GM19438 (cell line): ENCODE measurements at regions not wholly inside any gene's neighbourhood (a gene's known extent, or its start where the extent isn't known, plus 50 kb on each side); places are given as distances from the start of the nearest gene placed in this dataset.

Source experiments
- ATAC-seq: cut with Tn5 transposase; IDR thresholded peaks from one replicate; pipeline ENCODE4 v1.9.1; 2021; ENCODE audit warnings: low read depth; ENCODE audit not compliant: unreplicated experiment

DNA sequence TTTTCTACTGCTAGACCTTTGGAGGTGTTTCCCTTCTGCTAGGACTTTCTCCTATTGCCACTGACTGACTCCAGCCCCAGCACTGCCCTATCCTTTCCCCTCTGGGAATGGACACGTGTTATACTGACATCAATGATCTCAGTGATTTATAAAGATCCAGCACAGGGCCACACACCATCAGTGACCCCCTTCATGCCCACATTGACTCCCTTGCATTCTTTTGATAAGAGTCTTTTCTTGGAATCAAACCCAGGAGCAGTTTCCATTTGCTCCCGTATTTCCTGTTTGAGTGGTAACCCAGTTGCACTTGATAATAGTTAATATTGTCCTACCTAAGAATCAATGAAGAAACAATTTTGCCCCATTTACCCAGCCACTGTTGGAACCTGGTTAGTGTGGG lies 501.0 kb upstream of the USP24 start:
- no peak for ATAC-seq

DNA sequence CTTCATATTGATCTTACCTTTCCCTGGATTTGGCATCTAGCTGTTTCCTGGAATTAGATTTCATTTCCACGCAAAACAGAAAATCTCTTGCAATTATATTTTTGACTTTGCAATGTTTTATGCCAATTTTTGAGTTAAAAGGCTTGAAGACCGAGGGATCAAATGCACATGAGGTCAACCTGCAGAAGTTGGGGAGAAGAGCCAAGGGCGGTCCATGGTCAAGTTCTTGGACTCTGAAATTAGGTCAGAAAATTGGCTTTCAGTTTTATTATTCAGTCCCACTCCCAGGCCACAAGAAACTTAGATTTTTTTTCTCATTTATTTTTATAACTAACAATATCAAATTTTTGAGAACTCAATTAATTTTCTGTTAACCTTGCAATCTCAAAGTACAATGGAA lies 499.1 kb upstream of the USP24 start:
- no peak for ATAC-seq

DNA sequence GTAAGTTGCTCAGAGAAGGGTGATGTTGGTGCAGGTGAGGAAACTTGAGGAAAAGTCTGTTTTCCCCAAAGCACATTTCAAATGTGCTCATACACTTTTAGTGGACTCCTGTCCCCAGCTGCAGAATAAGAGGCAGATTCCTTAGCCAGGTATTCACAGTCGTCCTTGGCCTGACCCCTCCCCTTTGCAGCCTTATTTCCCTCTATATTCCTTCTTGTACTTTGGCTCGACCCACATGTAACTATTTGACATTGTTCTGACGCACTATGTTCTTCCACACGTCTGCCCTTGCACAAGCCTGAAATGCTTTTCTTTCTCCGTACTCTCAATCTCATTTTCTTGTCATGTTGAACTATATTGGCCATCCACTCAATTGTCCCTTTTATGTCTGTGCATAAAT lies 498.4 kb upstream of the USP24 start:
- ATAC-seq = no peak

DNA sequence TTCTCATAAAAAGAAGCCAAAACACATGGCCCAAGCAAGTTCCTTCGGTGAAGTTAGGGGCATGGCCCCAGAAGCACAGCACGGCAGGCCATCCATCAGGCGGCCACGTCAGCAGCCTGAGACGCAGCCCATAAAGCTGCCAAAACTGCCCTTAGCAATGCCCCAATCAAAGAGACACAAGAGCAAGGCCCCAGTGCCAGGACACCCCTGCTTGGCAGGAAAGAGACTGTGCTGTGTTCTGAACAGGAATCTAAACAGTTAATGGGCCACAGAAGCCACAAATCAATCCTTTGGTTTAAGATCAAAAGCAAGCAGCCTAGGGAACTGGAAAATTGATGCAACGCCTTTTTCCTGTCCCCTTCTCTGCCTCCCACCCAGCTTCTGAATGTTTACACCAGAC lies 497.0 kb upstream of the USP24 start:
- no peak for ATAC-seq

DNA sequence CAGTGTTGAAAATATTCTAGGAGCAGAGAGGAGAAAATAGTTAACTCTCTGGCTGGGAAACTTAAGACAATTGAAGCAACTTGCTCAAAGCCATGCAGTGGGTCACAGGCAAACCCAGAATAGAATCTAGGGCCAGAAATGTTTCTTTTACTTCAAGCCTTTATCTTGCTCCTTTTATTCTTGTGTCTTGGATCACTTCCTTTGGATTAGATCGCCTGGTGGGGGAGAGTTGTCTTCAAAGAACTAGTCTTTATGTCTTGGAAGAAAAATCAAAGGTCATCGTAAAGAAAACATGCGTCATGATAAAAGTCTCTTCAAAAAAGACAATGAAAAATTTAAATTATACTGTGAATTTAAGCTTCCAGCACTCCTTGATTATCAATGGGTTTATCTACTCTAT lies 493.6 kb upstream of the USP24 start:
- ATAC-seq = no peak

DNA sequence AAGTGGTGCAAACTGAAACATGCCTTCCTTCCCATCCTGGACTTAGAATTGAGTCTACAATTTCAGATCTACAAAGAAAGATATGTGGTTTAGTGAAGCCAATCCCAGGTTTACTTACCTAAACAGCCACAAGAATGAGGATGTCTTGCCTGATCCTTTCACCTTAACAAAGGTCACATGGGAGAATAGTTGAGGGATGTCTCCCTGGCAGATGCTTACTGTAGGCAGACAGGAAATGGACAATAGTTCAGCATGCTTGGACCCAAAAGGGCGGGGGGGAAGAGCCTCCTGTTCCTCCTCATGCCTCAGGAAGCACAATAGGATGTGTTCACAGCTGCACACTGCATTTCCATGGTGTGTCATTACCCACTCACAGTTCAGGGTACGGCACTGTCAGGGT lies 492.7 kb upstream of the USP24 start:
- no peak for ATAC-seq

DNA sequence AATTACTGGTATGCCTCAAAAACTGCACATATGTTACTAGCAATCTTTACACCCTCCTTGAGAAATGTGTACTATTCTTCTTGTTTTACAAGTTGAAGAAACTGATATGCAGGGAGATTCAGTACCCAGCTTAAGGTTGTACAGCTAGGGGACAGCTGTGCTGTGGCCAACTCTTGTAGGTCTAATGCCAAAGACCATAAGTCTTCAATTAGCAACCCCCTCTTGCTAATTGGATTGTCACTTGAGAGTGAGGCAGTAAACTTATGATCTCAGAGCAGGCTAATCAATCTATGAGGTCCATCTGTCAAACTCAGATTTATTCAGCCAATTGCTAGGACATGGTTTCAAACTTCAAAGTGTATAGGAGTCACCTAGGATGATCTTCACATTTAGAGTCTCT lies 492.0 kb upstream of the USP24 start:
- ATAC-seq = no peak

DNA sequence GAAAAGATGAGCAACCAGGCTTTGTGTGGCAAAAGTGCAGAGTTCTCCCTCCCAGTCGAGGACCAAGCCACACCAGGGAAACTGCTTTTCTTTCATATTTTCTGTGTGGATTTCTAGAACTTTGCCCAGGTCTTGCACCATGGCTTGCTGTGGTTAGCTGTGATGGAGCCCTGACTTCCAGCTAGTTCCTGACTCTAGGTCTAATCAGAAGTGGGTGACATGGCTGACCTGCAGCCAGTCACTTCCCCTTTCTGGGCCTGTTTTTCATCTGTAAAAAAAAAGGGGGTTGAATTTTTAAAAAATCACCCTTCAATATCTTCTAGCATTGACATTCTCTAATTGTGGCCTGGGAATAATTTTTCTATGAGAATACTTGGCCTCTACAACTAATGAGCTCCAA lies 491.2 kb upstream of the USP24 start:
- no peak for ATAC-seq

DNA sequence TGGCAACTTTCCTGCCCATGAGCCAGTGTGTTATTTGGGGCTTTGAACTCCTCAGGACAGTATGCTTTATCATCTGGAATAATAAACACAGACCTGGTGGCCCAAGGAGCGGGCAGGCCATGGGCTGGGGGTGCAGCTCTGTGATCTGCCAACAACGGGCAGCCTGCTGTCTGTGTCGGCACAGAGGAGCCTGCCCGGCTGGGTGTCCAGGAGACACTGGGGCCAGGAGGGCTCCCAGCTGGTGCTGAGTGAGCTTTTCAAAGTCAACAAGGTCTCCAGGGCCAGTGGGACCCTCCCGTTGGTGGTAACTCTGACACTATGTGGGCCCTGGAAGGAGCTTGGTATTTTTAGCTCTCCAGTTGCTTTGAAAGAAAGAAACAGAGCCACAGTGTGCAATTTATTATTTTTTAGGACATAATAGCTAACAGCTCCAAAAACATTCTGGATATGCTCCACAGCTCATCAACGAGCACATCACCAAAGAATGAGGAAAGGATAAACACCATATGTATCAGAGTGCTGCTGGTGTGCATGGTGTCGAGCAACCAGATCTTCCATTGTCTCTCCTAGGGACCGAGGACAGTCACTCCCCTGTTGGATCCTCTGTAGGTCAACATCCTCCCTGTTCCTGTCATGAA lies 488.7 kb upstream of the USP24 start:
- ATAC-seq = no peak

DNA sequence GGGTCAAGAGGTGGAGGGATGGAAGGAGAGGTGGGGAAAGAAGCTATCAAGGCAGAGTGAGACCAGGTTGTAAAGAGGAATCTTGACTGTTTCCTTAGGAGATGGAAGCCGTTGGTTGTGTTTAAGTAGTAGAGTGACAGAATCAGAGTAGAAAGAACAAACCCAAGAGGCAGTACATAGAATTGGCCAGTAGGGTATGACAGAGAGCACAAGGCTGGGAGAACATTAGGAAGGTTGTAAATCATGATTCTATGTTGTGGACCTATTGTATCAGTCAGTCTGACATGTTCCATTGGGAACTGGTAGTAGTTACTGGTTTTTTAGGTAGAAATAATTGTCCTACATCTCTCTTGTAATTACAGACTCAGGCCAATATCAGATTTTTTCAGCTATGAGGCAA lies 486.9 kb upstream of the USP24 start:
- no peak for ATAC-seq

DNA sequence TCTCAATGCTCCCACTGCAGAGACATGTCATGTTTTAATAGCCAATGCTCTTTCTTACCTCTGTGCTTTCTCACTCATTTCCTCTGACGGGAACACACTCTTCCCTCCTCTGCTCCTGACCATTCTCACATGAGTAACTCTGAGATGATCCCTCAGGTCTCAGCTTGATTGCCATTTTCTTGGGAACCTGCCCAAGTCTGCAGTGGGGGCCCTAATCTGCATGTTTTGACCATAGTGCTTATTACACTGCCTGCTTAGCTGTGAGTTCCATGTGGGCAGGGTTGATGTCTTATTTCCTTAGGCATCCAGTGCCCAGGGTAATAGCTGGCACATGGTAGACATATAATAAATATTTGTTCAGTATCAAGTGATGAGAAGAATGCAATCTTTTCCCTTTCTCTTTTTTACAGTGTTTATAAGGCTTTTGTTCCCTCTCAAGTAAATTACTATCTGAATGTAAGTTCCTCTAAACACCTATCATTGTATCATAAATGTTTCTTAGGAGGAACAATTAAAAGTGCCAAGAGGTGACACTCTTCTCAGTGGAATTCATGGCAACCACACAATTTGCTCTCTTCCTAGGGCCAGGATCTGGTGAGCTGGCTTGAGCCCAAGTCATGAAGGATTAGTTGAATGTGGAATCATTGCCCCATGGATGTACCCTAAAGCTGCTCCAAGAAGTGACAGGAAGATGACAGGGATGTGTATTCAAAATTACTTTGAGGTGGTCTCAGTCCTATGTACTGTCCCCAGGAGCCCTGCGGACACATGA lies 485.4 kb upstream of the USP24 start:
- ATAC-seq = no peak

DNA sequence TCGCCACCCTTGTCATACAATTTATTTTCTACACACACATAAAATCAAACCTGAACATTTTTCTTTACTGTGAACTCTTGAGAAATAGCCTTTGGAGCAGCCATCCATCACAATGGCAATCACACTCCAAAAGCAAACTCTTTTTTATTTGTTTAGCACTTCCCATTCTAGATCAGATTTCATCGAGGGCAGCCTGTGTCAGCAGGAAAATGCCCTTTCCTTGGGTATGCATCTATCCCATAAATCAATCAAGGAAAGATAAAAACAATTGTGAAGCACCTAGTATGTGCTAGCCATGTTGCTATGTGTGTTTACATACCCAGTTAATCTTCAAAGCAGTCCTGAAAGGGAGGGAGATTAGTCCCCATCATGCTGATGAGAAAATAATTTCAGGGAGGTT lies 484.1 kb upstream of the USP24 start:
- ATAC-seq = no peak

DNA sequence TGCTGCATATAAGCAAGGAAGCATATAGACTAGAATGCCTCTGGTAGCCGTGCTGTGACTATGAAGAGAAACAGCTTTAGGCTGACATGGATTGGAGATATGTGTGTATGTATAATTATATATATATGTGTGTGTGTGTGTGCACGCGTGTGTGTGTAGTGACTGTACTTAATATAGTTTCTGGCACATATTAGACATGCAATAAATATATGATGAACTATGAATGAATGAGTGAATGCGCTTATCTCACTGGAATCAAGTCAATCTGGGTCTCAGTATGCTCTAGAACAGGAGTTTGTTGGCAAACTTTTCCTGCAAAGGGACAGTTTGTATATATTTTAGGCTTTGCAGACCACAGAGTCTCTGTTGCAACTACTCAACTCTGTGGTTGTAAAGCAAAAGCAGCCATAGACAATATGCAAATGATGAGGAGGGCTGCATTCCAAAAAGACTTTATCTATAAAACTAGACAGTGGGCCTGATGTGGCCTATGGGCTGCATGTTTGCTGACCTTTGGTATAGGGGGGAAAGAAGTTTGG lies 482.9 kb upstream of the USP24 start:
- no peak for ATAC-seq

DNA sequence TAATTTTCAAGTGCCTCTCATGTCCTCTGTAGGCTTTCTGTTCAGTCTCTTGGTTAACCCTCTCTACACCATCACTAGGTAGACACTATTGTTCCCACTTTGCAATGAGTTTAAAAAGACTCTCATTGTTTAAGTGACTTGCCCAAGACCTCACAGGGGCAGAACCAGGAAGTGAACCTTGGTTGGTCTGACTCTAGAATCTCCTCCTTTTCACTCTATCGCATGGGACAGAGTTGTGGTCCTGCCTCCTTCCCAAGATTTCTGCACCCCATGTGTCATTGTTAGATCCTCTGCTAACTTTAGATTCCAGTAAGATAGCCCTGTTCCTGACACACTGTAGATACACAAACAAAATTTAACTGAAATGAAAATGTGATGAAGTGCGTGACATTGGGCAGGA lies 481.7 kb upstream of the USP24 start:
- ATAC-seq = no peak

DNA sequence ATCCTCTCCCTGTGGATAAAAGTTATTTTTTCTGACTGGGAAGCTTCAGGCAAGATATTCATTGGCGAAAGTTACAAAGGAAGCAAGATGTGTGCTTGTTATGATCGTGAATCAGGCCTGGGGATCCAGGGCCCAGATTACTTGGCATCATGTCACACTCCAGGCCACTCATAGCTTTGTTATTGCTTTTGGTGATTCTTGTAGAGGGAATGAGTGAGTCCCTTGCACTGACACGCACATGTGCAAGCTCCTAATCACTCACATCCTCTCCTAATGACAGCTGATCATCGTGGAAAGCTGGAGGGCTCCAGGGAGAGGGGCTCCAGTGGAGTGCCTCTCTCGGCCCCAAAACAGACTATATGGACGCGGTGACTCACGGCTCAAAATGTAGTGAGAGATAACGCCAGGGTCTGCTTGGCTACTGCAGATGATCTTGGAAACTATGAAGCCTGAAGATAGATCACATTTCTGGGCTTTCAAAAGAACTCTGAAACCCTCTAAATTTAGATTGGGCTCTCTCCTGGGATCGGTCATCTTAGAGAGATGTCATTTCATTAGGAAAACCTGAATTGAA lies 481.1 kb upstream of the USP24 start:
- ATAC-seq = no peak

DNA sequence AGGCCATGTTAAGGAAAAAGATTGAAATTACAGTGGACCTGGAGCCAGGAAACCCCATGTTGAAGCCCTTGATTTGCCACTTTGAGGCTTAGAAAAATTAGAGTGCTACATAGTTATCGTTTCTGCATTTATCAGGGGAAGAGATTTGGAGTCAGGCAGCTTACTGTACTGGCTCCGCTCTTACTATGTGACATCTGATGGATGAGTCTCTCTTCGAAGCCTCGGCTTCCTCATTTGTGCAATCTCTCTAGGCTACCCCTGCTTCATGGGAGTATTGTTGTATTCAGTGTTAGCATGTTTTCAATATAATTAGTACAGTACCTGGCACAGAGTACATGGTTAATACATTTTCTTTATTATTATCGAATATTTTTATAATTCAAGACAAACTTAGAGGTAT lies 480.4 kb upstream of the USP24 start:
- no peak for ATAC-seq

DNA sequence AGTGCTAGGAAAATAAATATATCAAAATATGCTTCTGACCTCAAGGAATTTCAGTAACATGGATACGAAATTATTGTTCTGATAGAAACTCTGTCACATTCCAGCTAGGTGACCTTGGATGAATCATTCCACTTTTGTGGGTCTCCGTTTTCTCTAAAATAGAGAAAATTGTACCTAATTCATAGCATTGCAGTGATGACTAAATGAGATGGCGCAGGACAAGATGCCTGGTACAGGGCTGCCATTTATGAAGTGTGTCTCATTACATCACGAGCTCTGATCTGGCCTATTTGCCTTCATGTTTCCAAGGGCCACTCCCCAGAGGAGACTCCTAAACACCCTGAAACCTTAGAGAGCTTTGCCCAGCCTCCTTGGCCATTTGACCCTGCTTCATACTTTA lies 480.0 kb upstream of the USP24 start:
- no peak for ATAC-seq

DNA sequence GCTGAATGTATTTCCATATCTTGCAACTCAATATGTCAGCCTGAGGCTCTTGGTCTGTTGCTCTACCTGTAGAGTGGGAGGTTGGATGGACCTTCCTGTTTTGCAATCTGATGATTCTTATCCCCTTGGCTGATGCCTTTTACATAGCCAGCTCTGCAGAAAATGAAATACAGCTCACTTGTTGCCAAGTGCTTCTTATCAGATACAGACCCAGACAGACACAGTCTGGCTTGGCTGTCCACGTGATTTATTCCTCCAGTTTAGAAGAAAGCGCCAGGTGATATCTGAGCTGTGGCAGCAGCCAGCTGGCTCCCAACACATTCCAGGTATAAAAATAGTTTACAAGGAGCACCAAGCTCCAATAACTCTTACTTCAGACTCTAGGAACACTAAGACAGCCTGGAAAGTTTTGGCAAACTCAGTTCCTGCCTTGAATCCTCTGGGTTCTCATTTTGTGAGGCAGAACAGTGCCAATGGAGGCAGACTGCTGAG lies 479.2 kb upstream of the USP24 start:
- no peak for ATAC-seq

DNA sequence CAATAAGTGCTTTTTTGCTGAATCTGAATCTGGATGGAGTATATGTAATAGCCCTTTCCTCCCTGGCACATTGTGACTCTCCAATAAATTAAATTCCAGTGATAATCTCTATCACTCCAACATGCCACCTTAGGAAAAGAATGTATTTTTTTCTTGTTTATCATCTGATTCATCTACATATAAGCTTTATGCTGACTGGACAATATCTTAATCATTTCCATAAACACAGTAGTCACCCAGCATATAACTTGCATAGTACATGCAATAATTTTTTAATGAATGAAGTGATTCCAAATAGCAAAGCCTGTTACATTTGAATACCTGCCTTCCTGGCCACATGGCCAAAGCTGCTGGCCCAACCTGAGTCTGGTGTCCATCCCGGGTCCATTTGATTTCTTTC lies 477.6 kb upstream of the USP24 start:
- no peak for ATAC-seq

DNA sequence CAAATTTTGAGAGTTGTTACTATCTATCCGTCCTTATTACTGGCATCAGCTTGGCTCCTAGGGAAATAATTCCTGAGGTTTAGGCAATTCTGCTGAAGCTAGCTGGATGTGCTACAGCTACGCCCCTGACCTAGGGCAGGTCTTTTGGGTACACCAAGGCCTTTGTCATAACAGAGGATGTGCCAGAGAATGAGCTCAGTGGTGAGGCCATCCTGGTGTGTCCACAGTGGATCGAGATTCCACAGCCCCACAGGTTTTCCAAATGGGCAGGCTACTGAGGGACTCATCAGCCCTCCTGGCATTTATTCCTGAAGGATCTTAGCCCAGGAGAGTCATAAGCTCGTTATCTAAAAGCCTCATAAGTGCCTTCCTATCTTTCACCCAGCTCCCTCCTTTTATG lies 475.2 kb upstream of the USP24 start:
- ATAC-seq = no peak

DNA sequence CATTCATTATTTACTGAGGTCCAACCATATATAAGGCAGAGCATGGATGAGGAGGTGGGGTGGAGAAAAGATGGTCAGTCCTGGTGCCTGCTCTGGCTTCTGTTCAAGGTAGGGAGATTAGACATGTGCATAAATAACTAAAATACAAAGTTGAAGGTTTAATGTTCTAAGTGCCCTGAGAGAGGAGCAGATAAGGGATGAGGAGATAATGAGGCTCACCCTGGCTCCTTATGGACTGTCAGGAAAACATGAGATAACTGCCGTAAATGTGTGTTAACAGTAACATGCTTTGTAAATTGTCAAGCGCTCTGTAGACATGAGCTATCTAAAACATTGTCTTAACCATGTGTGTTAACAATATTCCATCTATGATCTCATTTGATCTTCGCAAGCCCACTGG lies 474.6 kb upstream of the USP24 start:
- ATAC-seq = no peak

DNA sequence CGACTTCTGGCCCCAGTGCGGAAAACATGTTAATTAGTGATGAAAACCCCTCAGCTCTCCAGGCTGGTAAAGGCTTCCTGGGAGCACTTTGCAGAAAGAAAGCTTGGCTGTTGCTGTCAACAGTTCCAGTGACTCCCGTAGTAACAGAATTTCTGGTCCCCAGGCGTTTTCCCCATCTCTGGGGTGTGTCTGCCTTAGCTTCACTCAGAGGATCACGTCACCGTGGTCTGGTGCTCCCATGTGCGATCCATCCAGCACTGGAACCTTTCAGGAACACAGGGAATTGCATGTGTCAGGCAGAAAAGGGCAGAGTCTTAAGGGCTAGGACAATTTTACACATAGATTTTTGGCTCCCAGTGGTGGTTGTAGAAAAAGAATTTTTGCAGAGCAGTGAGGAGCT lies 470.4 kb upstream of the USP24 start:
- no peak for ATAC-seq
